ENCODE measurements at regions not wholly inside any gene's neighbourhood (a gene's known extent, or its start where the extent isn't known, plus 50 kb on each side); places are given as distances from the start of the nearest gene placed in this dataset.
"Not testable (repeated sequence)": the region's sequence is repeated elsewhere in the genome, so short reads cannot be mapped to it uniquely, and the experiment has no call there.

GRCh38 chr9:106172265-106172664 lies 477.9 kb downstream of the TMEM38B start:
- TF ChIP-seq, protein P1, sequence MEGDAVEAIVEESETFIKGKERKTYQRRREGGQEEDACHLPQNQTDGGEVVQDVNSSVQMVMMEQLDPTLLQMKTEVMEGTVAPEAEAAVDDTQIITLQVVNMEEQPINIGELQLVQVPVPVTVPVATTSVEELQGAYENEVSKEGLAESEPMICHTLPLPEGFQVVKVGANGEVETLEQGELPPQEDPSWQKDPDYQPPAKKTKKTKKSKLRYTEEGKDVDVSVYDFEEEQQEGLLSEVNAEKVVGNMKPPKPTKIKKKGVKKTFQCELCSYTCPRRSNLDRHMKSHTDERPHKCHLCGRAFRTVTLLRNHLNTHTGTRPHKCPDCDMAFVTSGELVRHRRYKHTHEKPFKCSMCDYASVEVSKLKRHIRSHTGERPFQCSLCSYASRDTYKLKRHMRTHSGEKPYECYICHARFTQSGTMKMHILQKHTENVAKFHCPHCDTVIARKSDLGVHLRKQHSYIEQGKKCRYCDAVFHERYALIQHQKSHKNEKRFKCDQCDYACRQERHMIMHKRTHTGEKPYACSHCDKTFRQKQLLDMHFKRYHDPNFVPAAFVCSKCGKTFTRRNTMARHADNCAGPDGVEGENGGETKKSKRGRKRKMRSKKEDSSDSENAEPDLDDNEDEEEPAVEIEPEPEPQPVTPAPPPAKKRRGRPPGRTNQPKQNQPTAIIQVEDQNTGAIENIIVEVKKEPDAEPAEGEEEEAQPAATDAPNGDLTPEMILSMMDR (IDR thresholded peaks at IDR 0.05; ENCODE audit: insufficient read depth, low read depth, low read length, missing control alignments) = no peak
- no peak for DNase-seq (ENCODE audit: low read depth)

DNA sequence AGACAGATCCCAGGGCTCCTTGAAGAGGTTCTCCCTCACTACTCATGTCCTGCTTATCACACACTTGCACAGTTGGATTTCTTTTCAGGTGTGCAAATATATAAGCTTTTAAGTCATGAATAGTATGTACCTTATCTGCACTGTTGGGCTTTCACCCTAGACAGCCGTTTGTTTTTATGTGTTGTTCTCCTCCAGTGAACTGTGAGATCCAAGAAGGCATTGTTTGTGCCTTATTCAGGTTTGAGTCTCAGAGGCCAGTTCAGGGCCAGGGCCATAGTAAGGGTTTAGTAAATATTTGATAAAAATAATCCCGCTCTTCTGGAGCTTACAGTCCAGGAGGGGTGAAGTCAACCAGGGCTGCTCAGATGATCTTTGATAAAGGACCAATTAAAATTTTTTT lies 480.0 kb downstream of the TMEM38B start:
- no peak overlapping the region for H3K4me3 ChIP-seq (ENCODE audit: low read depth, low read length)
- TF ChIP-seq, protein P1 (IDR thresholded peaks at IDR 0.05; ENCODE audit: insufficient read depth, low read depth, low read length, missing control alignments) = no peak
- no peak for DNase-seq (ENCODE audit: low read depth)

More at GRCh38 chr9:106172265-106172664, 477.9 kb downstream of the TMEM38B start:
- H3K4me3 ChIP-seq (ENCODE audit: low read depth, low read length) = no peak overlapping the region

DNA sequence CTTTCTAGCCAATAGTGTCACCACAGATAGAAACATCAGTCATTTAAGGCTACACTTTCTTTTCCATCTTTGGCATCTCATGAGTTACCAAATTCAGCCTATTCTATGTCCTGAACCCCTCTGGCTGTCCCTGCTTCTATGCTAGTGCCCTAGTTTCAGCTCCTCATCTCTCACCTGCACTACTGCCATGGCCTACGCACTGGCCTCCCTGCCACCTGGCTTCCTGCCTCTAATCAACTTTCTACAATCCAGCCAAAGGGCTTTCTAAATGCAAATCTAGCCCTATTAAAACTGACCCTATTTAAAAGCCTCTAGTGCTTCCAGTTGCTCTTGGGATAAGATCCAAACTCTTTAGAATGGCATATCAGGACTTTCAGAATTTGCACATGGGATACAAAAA lies 482.9 kb downstream of the TMEM38B start:
- TF ChIP-seq, protein P1 (IDR thresholded peaks at IDR 0.05; ENCODE audit: insufficient read depth, low read depth, low read length, missing control alignments) = no peak
- no peak overlapping the region for H3K4me3 ChIP-seq (ENCODE audit: low read depth, low read length)
- DNase-seq (ENCODE audit: low read depth) = no peak

GRCh38 chr9:106179191-106179590 lies 484.9 kb downstream of the TMEM38B start:
- DNase-seq (ENCODE audit: low read depth) = no peak
- no peak overlapping the region for H3K4me3 ChIP-seq (ENCODE audit: low read depth, low read length)
- TF ChIP-seq, protein P1 (IDR thresholded peaks at IDR 0.05; ENCODE audit: insufficient read depth, low read depth, low read length, missing control alignments) = no peak

DNA sequence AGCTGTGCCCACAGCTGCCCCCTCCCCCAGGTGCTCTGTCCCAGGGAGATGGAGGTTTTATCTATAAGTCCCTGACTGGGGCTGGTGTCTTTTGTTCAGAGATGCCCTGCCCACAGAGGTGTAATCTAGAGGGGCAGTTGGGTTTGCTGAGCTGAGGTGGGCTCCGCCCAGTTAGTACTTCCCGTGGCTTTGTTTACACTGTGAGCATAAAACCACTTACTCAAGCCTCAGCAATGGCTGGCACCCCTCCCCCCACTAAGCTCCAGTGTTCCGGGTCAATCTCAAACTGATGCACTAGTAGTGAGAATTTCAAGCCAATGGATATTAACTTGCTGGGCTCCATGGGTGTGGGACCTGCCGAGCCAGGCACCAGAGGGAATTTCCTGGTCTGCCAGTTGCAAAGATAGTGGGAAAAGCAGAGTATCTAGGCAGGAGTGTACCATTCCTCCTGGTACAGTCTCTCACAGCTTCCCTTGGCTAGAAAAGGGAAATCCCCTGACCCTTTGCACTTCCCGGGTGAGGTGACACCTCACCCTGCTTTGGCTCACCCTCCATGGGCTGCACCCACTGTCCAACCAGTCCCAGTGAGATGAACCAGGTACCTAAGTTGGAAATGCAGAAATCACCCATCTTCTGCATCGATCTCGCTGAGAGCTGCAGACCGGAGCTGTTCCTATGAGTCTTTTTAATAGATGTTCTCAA lies 509.6 kb downstream of the TMEM38B start:
- DNase-seq (ENCODE audit: low read depth) = not testable (repeated sequence)

DNA sequence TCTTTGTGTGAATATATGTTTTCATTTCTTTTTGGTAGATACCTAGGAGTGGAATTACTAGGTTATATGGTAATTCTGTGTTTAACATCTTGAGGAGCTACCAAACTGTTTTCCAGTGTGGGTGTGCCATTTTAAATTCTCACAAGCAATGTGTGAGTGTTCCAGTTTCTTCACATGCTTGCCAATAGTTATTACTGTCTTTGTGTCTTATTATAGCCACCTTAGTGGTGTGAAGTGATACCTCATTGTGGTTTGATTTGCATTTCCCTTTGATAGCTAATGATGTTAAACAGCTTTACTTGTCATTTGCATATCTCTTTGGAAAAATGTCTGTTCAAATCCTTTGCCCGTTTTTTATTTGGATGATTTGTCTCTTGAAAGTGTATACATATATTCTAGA lies 513.0 kb downstream of the TMEM38B start:
- no peak overlapping the region for H3K4me3 ChIP-seq (ENCODE audit: low read depth, low read length)
- no peak for DNase-seq (ENCODE audit: low read depth)
- TF ChIP-seq, protein P1 (IDR thresholded peaks at IDR 0.05; ENCODE audit: insufficient read depth, low read depth, low read length, missing control alignments) = no peak

More for the DNA sequence above, 509.6 kb downstream of the TMEM38B start:
- not testable (repeated sequence) for H3K4me3 ChIP-seq (ENCODE audit: low read depth, low read length)

DNA sequence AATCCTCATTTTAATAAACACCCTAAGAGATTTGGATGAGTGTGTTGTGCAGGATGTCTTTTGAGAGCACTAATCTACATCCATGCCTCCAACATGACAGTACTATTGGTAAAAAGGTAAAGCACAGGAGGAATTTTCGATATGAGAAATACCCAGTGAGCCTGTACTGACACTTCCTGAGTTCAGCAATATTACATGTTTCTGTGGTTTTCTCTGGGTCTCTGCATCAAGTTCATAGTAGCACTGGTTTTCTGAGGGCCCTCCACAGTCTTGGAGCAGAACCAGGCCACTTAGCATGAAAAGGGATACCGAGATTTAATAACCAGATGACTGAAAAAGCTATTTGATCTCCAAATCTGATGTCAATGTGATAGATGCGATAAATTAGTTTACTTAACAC lies 524.1 kb downstream of the TMEM38B start:
- no peak overlapping the region for H3K4me3 ChIP-seq (ENCODE audit: low read depth, low read length)
- DNase-seq (ENCODE audit: low read depth) = peak; percentile 34
- TF ChIP-seq, protein P1 (IDR thresholded peaks at IDR 0.05; ENCODE audit: insufficient read depth, low read depth, low read length, missing control alignments) = no peak

Measured in GM12865 (cell line).